OCI-LY7 (cell line): ENCODE measurements at regions not wholly inside any gene's neighbourhood (a gene's known extent, or its start where the extent isn't known, plus 50 kb on each side); places are given as distances from the start of the nearest gene placed in this dataset.

Experiments used
- EZH2phosphoT487 ChIP-seq: fragments of 200-600 bp; sonication (generic); IDR thresholded peaks from 2 replicates; pipeline ENCODE4 v1.6.1; 2018; ENCODE audit warnings: low read depth, borderline replicate concordance, mild to moderate bottlenecking, mixed run types, antibody characterized with exemption, low read length, moderate library complexity, mixed read lengths
- TF ChIP-seq, protein P1 (sequence below): fragments of 200-600 bp; sonication (generic); conservative IDR thresholded peaks from 2 replicates; pipeline ENCODE4 v1.5.1; 2014; ENCODE audit warnings: mild to moderate bottlenecking, antibody characterized with exemption, low read length, moderate library complexity, mixed read lengths

DNA sequence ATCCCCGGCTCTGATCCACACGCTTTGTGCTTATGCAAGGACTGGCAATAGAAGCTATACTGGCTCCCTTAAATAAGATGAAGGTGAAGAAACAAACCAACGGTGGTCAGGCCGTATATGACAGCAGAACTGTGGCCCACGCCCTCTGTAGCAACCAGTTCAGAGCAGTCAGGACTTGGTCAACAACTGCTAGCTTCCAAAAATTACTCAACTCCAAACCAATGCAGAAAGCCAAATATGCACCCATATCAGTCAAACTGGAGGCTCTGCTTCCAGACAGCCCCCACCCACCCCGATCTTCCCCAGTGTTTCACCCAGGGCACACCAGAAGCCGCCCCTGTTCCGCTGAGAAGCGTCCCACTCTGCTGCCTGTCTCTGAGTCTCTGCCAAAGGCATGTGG is 222.3 kb upstream of the MGMT start:
- TF ChIP-seq, protein P1, sequence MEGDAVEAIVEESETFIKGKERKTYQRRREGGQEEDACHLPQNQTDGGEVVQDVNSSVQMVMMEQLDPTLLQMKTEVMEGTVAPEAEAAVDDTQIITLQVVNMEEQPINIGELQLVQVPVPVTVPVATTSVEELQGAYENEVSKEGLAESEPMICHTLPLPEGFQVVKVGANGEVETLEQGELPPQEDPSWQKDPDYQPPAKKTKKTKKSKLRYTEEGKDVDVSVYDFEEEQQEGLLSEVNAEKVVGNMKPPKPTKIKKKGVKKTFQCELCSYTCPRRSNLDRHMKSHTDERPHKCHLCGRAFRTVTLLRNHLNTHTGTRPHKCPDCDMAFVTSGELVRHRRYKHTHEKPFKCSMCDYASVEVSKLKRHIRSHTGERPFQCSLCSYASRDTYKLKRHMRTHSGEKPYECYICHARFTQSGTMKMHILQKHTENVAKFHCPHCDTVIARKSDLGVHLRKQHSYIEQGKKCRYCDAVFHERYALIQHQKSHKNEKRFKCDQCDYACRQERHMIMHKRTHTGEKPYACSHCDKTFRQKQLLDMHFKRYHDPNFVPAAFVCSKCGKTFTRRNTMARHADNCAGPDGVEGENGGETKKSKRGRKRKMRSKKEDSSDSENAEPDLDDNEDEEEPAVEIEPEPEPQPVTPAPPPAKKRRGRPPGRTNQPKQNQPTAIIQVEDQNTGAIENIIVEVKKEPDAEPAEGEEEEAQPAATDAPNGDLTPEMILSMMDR = no peak
- TF ChIP-seq EZH2phosphoT487 = no peak
